GM12878 (cell line): ENCODE measurements at regions not wholly inside any gene's neighbourhood (a gene's known extent, or its start where the extent isn't known, plus 50 kb on each side); places are given as distances from the start of the nearest gene placed in this dataset.

Experiments used
- ATF2 ChIP-seq: IDR thresholded peaks from 2 replicates; pipeline ENCODE4 v1.6.1; 2012; ENCODE audit warnings: low read length, inconsistent platforms
- BCL11A ChIP-seq: IDR thresholded peaks from 2 replicates; pipeline ENCODE4 v1.6.1; 2011; ENCODE audit warnings: low read depth, low read length
- EZH2 ChIP-seq: IDR thresholded peaks from 2 replicates; pipeline ENCODE4 v1.6.1; 2012; ENCODE audit warnings: low read depth, mild to moderate bottlenecking, control low read depth, inconsistent platforms, low read length, borderline replicate concordance; ENCODE audit not compliant: control insufficient read depth
- GABPA ChIP-seq: IDR thresholded peaks from 2 replicates; pipeline ENCODE4 v1.6.1; 2014; ENCODE audit warnings: antibody characterized with exemption, low read depth, mild to moderate bottlenecking, inconsistent platforms
- HCFC1 ChIP-seq: fragments of 150-350 bp; IDR thresholded peaks from 2 replicates; pipeline ENCODE4 v1.6.1; 2014; ENCODE audit warnings: low read length
- MLLT1 ChIP-seq: fragments of 450-650 bp; IDR thresholded peaks from 2 replicates; pipeline ENCODE4 v1.6.1; 2016; ENCODE audit warnings: mild to moderate bottlenecking
- POLR2AphosphoS5 ChIP-seq: IDR thresholded peaks from 2 replicates; pipeline ENCODE4 v1.6.1; 2011; ENCODE audit warnings: mild to moderate bottlenecking, low read length, inconsistent platforms
- TF ChIP-seq, protein P1 (sequence below): IDR thresholded peaks from 2 replicates; pipeline ENCODE4 v1.6.1; 2012; ENCODE audit warnings: low read depth, low read length, improper control_type of control experiment
- TF ChIP-seq, protein P2 (sequence below), 3 experiments: IDR thresholded peaks in 2 of 3; conservative IDR thresholded peaks in 1 of 3; 2 replicates each; pipeline ENCODE4 v1.5.1; 2011; ENCODE audit warnings: low read depth in 3 of 3, low read length in 3 of 3, mild to moderate bottlenecking in 3 of 3, control low read depth in 2 of 3, moderate library complexity in 2 of 3, inconsistent platforms in 1 of 3, mixed read lengths in 1 of 3; ENCODE audit not compliant: control insufficient read depth in 2 of 3, insufficient read depth in 1 of 3; ENCODE audit errors: extremely low read depth in 1 of 3

- no peak for TF ChIP-seq EZH2
- TF ChIP-seq, protein P1, sequence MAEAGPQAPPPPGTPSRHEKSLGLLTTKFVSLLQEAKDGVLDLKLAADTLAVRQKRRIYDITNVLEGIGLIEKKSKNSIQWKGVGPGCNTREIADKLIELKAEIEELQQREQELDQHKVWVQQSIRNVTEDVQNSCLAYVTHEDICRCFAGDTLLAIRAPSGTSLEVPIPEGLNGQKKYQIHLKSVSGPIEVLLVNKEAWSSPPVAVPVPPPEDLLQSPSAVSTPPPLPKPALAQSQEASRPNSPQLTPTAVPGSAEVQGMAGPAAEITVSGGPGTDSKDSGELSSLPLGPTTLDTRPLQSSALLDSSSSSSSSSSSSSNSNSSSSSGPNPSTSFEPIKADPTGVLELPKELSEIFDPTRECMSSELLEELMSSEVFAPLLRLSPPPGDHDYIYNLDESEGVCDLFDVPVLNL: no peak
- TF ChIP-seq POLR2AphosphoS5: no peak
- no peak for TF ChIP-seq HCFC1
- TF ChIP-seq BCL11A: no peak
- no peak for TF ChIP-seq GABPA
- TF ChIP-seq, protein P2, sequence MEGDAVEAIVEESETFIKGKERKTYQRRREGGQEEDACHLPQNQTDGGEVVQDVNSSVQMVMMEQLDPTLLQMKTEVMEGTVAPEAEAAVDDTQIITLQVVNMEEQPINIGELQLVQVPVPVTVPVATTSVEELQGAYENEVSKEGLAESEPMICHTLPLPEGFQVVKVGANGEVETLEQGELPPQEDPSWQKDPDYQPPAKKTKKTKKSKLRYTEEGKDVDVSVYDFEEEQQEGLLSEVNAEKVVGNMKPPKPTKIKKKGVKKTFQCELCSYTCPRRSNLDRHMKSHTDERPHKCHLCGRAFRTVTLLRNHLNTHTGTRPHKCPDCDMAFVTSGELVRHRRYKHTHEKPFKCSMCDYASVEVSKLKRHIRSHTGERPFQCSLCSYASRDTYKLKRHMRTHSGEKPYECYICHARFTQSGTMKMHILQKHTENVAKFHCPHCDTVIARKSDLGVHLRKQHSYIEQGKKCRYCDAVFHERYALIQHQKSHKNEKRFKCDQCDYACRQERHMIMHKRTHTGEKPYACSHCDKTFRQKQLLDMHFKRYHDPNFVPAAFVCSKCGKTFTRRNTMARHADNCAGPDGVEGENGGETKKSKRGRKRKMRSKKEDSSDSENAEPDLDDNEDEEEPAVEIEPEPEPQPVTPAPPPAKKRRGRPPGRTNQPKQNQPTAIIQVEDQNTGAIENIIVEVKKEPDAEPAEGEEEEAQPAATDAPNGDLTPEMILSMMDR (IDR thresholded peaks at IDR 0.05 in 2 of 3, conservative IDR thresholded peaks at IDR 0.05 in 1 of 3; ENCODE audit: control insufficient read depth in 2 of 3, extremely low read depth in 1 of 3, insufficient read depth in 1 of 3, low read depth in 3 of 3, low read length in 3 of 3): no peak
- TF ChIP-seq ATF2: no peak
- TF ChIP-seq MLLT1: no peak
Measured at GRCh38 chr2:101574622-101575021, 99.7 kb upstream of the RFX8 start.
